ENCODE measurements at regions not wholly inside any gene's neighbourhood (a gene's known extent, or its start where the extent isn't known, plus 50 kb on each side); places are given as distances from the start of the nearest gene placed in this dataset.

DNA sequence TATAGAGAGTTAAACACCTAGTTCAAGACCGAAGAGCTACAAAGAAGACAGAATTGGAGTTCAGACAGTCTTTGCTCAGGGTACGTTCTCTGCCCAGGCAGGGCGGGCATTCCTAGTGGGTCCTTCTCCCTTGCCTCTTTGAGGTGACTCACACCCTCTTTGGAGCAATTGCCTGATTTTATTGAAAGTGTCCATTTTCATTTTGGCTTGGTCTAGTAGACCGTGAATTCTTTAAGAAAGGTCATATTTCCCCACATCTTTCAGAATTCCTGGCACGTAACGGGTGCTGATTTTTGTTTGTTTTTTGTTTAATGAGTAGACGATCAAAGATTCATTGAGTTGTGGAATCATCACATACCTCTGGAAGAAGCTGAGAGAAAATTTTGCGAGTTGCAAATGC is 871.5 kb downstream of the RNF144A start:
- Mint-ChIP-seq H3K9me3 (no peaks in the 10 kb centered on the region), H3K4me3 (no peak overlapping the region), H3K4me1 (no peaks in the 10 kb centered on the region), H3K36me3 (ENCODE audit: low read depth) (no peaks in the 10 kb centered on the region), H3K27ac (no peak overlapping the region), H3K27me3 (no peaks in the 10 kb centered on the region)
- DNase-seq (no peak), ATAC-seq (ENCODE audit: low read depth) (no peak)
- intact Hi-C loops (cut with micrococcal nuclease) = no loop called here
- ChIA-PET POLR2A (no interaction called here), CTCF (no interaction called here)
- no peak for TF ChIP-seq CTCF (IDR thresholded peaks at IDR 0.05)

DNA sequence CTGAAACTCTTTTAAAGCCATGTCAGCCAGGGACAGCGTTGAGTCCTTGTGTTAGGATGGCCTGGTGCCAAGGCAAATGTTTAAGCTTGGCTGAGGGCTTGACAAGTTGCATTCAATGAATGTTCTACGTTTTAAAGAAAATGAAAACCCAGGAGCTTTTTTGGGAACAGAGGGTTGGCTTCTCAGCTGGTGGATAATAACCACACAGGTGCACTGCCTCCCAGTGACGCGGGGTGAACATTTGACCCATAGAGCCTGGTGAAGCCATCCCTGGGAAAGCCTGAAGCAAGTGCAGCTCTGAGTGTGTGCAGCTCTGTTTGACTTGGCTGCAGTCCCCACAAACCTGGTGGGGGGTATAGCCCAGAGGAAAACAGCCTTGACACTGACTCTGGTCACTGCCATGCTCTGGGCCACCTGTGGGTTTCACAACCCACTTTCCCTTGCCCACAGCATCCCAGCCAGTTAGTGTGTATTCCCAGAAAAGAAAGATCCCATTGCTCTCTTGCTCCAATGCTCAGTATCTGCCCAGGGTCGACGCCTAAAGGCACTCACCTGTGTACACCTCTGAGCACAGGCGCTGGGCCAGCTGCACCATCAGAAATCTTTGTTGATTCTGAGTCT is 874.9 kb downstream of the RNF144A start:
- Mint-ChIP-seq H3K27ac (no peak overlapping the region), H3K36me3 (ENCODE audit: low read depth) (no peaks in the 10 kb centered on the region), H3K27me3 (no peaks in the 10 kb centered on the region), H3K4me3 (no peak overlapping the region), H3K4me1 (no peaks in the 10 kb centered on the region), H3K9me3 (no peaks in the 10 kb centered on the region)
- intact Hi-C loops (cut with micrococcal nuclease) = no loop called here
- ChIA-PET POLR2A (no interaction called here), CTCF (no interaction called here)
- no peak for DNase-seq
- ATAC-seq (ENCODE audit: low read depth) = no peak
- no peak for TF ChIP-seq CTCF (IDR thresholded peaks at IDR 0.05)

DNA sequence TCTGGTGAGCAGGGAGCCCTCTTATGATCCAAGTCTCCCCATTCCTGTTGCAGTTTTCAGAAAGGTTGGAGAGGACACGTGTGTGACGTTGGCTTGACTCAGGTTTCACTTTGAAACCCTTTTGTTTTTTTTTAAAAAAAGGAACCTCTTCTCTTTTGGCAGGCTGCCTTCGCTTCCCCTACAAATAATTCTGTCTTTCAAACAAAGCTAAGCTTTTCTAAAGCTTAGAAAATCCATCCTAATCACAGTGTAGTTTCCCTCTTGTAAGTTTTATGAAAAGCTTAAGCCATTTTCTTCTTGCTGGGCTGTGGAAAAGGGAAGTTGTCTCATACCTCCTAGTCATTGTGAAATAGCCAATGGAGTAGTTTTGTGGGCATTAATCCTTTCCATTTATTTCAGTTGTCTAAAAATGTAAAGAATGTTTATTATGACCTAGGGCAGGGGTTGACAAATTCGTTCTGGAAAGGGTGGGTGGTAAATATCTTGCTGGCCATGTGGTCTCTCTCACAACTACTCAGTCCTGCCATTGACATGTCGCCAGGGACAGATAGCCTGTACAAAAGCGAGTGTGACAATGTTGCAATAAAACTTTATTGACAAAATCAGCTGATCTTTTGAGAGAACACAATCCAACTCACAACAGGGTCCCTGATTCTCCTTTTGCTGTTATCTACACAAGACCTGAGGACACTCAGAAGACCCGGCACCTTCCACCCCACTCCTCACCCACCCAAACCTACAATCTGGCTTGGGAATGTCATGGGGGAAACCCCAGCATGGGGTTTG is 878.8 kb downstream of the RNF144A start:
- no peak overlapping the region for H3K27ac Mint-ChIP-seq
- ChIA-PET CTCF (no interaction called here), POLR2A (no interaction called here)
- no peak for TF ChIP-seq CTCF (IDR thresholded peaks at IDR 0.05)
- peaks cover 2% of the 10 kb centered on the region for H3K27me3 Mint-ChIP-seq
- H3K4me1 Mint-ChIP-seq = no peaks in the 10 kb centered on the region
- no peak overlapping the region for H3K4me3 Mint-ChIP-seq
- intact Hi-C loops (cut with micrococcal nuclease) = no loop called here
- H3K9me3 Mint-ChIP-seq = peaks cover 8% of the 10 kb centered on the region
- H3K36me3 Mint-ChIP-seq (ENCODE audit: low read depth) = no peaks in the 10 kb centered on the region
- ATAC-seq (ENCODE audit: low read depth) (no peak), DNase-seq (no peak)

GRCh38 chr2:7800031-7800430 is 881.8 kb upstream of the ID2 start:
- H3K4me3 Mint-ChIP-seq = no peak overlapping the region
- H3K27ac Mint-ChIP-seq = no peak overlapping the region
- ATAC-seq (ENCODE audit: low read depth) = no peak

More at GRCh38 chr2:7800031-7800430, 881.8 kb upstream of the ID2 start:
- H3K4me1 Mint-ChIP-seq = no peaks in the 10 kb centered on the region
- DNase-seq = no peak
- ChIA-PET CTCF (no interaction called here), POLR2A (no interaction called here)
- no peak for TF ChIP-seq CTCF (IDR thresholded peaks at IDR 0.05)
- peaks cover 2% of the 10 kb centered on the region for H3K27me3 Mint-ChIP-seq
- no peaks in the 10 kb centered on the region for H3K36me3 Mint-ChIP-seq (ENCODE audit: low read depth)
- intact Hi-C loops (cut with micrococcal nuclease) = no loop called here
- H3K9me3 Mint-ChIP-seq = peaks cover 20% of the 10 kb centered on the region

Data from activated B cell treated with CpG ODN at 0.5 μM for 24 hours (primary cell).